KMS-11 (cell line): ENCODE measurements at regions not wholly inside any gene's neighbourhood (a gene's known extent, or its start where the extent isn't known, plus 50 kb on each side); places are given as distances from the start of the nearest gene placed in this dataset.
"Not testable (repeated sequence)": the region's sequence is repeated elsewhere in the genome, so short reads cannot be mapped to it uniquely, and the experiment has no call there.

Source experiments
- H2AFZ ChIP-seq: fragments of 200-600 bp; sonication (generic); 2 replicates; pipeline ENCODE4 v1.6.1; 2016; ENCODE audit warnings: antibody characterized with exemption, mixed run types, low read depth
- H3K27ac ChIP-seq: fragments of 200-600 bp; sonication (generic); 2 replicates; pipeline ENCODE4 v1.6.1; 2016; ENCODE audit warnings: mild to moderate bottlenecking, mixed run types
- H3K27me3 ChIP-seq: fragments of 200-600 bp; sonication (generic); 2 replicates; pipeline ENCODE4 v1.6.1; 2017; ENCODE audit warnings: mild to moderate bottlenecking, low read depth, mixed run types, moderate library complexity; ENCODE audit not compliant: insufficient read depth
- H3K36me3 ChIP-seq: fragments of 200-600 bp; sonication (generic); 2 replicates; pipeline ENCODE4 v1.6.1; 2017; ENCODE audit warnings: mild to moderate bottlenecking, mixed run types; ENCODE audit not compliant: insufficient read depth
- H3K4me1 ChIP-seq: fragments of 200-600 bp; sonication (generic); 2 replicates; pipeline ENCODE4 v1.6.1; 2016; ENCODE audit warnings: mild to moderate bottlenecking, low read depth, mixed run types; ENCODE audit not compliant: poor library complexity, severe bottlenecking
- H3K4me2 ChIP-seq: fragments of 200-600 bp; sonication (generic); 2 replicates; pipeline ENCODE4 v1.7.0; 2016; ENCODE audit warnings: mild to moderate bottlenecking, mixed run types
- H3K4me3 ChIP-seq: fragments of 200-600 bp; sonication (generic); IDR thresholded peaks from 2 replicates; pipeline ENCODE4 v1.6.1; 2017; ENCODE audit warnings: low read depth, low read length, mixed read lengths; ENCODE audit not compliant: insufficient read depth
- H3K79me2 ChIP-seq: fragments of 200-600 bp; sonication (generic); 2 replicates; pipeline ENCODE4 v1.6.1; 2016; ENCODE audit warnings: low read depth, mixed run types; ENCODE audit not compliant: insufficient read depth
- H3K9ac ChIP-seq: fragments of 200-600 bp; sonication (generic); 2 replicates; pipeline ENCODE4 v1.6.1; 2016; ENCODE audit warnings: mild to moderate bottlenecking, mixed run types
- H4K20me1 ChIP-seq: fragments of 200-600 bp; sonication (generic); 2 replicates; pipeline ENCODE4 v1.6.1; 2016; ENCODE audit warnings: mild to moderate bottlenecking, mixed run types; ENCODE audit not compliant: insufficient read depth
- TF ChIP-seq, protein P1 (sequence below): fragments of 200-600 bp; sonication (generic); conservative IDR thresholded peaks from 2 replicates; pipeline ENCODE4 v1.6.1; 2017; ENCODE audit warnings: low read depth, mild to moderate bottlenecking, antibody characterized with exemption, low read length, moderate library complexity, mixed read lengths

DNA sequence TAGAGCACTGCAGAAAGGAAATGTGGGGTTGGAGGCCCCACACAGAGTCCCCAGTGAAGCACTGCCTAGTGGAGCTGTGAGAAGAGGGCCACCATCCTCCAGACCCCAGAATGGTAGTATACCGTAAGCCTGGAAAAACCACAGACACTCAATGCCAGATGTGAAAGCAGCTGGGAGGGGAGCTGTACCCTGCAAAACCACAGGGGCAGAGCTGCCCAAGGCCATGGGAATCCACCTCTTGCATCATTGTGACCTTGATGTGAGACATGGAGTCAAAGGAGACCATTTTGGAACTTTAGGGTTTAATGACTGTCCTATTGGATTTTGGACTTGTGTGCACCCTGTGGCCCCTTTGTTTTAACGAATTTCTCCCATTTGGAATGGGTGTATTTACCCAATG is 75.3 kb upstream of the SERPINE2 start:
- Histone ChIP-seq H3K4me2 (no peak overlapping the region), H3K27ac (no peak overlapping the region), H3K4me3 (no peak overlapping the region), H4K20me1 (no peaks in the 10 kb centered on the region), H3K9ac (no peak overlapping the region), H2AFZ (no peak overlapping the region), H3K4me1 (no peaks in the 10 kb centered on the region), H3K36me3 (no peaks in the 10 kb centered on the region), H3K27me3 (no peaks in the 10 kb centered on the region), H3K79me2 (no peaks in the 10 kb centered on the region)
- TF ChIP-seq, protein P1, sequence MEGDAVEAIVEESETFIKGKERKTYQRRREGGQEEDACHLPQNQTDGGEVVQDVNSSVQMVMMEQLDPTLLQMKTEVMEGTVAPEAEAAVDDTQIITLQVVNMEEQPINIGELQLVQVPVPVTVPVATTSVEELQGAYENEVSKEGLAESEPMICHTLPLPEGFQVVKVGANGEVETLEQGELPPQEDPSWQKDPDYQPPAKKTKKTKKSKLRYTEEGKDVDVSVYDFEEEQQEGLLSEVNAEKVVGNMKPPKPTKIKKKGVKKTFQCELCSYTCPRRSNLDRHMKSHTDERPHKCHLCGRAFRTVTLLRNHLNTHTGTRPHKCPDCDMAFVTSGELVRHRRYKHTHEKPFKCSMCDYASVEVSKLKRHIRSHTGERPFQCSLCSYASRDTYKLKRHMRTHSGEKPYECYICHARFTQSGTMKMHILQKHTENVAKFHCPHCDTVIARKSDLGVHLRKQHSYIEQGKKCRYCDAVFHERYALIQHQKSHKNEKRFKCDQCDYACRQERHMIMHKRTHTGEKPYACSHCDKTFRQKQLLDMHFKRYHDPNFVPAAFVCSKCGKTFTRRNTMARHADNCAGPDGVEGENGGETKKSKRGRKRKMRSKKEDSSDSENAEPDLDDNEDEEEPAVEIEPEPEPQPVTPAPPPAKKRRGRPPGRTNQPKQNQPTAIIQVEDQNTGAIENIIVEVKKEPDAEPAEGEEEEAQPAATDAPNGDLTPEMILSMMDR, result no peak

DNA sequence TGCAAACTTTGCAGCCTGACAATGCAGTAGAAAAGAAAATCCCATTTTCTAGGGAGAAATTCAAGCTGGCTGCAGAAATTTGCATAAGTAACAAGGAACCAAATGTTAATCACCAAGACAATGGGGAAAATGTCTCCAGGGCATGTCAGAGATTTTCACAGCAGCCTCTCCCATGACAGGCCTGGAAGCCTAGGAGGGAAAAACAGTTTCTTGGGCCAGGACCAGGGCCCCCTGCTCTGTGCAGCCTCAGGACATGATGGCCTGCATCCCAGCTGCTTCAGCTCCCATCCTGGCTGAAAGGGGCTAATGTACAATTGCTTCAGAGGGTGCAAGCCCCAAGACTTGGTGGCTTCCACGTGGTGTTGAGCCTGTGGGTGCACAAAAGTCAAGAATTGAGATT is 74.8 kb upstream of the SERPINE2 start:
- not testable (repeated sequence) for H3K4me2 ChIP-seq, H2AFZ ChIP-seq, H3K4me1 ChIP-seq

DNA sequence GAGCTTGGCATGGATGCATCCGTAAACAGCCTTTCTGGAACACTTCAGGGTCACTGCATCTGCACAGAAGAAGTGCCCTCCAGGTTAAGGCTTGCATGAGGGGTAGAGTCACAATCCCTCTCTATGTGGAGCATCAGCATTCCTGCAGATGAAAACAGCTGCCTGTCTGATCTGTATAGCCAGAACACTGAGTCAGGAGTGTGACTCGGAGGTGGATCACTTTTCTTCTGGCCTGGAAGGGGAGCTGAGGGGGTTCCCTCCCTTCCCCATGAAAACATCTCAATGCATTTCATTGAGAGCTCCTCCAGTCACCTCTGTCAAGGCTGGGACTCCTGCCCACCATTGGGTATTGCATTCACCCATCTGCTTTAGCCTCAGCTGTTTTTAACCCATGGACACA is 72.5 kb upstream of the SERPINE2 start:
- no peak overlapping the region for H3K4me3 ChIP-seq

More for the DNA sequence above, 74.8 kb upstream of the SERPINE2 start:
- H4K20me1 ChIP-seq, H3K27me3 ChIP-seq, H3K4me3 ChIP-seq, H3K9ac ChIP-seq, H3K36me3 ChIP-seq, H3K79me2 ChIP-seq, H3K27ac ChIP-seq: not testable (repeated sequence)

DNA sequence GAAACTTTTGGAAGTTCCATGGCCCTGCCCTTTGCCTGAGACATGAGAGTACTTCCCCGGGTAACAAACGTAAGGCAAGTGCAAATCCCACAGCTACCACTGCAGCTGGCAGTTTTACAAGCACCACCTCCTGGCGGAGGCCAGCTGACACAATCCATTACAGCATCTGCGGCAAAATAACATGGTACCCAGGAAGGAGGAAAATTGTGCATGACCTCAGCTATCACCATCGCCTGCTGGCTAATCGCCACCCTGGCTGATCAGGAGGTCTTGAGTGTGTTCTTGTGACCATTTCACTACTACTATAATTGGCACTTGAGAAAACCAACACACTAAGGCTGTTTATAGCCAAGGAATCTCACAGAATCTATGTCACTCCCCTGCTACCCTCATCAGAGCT is 71.7 kb upstream of the SERPINE2 start:
- TF ChIP-seq, protein P1, result no peak
- no peaks in the 10 kb centered on the region for H4K20me1 ChIP-seq
- H3K9ac ChIP-seq, result no peak overlapping the region
- no peak overlapping the region for H2AFZ ChIP-seq
- H3K27me3 ChIP-seq, result no peaks in the 10 kb centered on the region
- no peaks in the 10 kb centered on the region for H3K79me2 ChIP-seq
- no peak overlapping the region for H3K27ac ChIP-seq
- H3K4me1 ChIP-seq, result no peaks in the 10 kb centered on the region
- H3K4me3 ChIP-seq, result no peak overlapping the region
- no peak overlapping the region for H3K4me2 ChIP-seq
- no peaks in the 10 kb centered on the region for H3K36me3 ChIP-seq

More for the DNA sequence above, 72.5 kb upstream of the SERPINE2 start:
- no peaks in the 10 kb centered on the region for H3K4me1 ChIP-seq
- no peaks in the 10 kb centered on the region for H3K27me3 ChIP-seq
- no peaks in the 10 kb centered on the region for H3K36me3 ChIP-seq
- H3K9ac ChIP-seq, result no peak overlapping the region
- H2AFZ ChIP-seq, result no peak overlapping the region
- no peak overlapping the region for H3K27ac ChIP-seq
- H3K79me2 ChIP-seq, result no peaks in the 10 kb centered on the region
- TF ChIP-seq, protein P1, result no peak
- H4K20me1 ChIP-seq, result no peaks in the 10 kb centered on the region
- no peak overlapping the region for H3K4me2 ChIP-seq

DNA sequence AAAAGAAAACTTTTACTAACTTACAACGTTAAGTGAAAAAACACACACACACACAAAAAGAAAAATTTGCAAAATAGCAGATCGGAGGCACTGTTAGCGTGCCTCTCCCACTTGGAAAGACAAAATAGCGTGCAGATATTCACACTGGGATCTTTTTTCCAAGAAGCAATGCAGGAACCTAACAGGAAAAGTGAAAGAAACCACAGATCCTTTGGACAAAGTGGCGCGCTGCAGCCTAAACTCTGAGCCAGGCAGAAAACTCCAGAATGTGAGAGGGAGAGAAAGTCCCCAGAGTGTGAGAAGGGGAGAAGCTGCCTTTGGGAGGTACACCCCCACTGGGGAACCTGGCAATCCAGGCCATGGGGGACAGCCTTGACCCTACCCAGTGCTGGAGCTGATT is 70.7 kb upstream of the SERPINE2 start:
- Histone ChIP-seq H3K4me1 (no peaks in the 10 kb centered on the region), H2AFZ (no peak overlapping the region), H3K4me2 (no peak overlapping the region), H4K20me1 (no peaks in the 10 kb centered on the region), H3K36me3 (no peaks in the 10 kb centered on the region), H3K27ac (no peak overlapping the region), H3K79me2 (no peaks in the 10 kb centered on the region), H3K9ac (no peak overlapping the region), H3K27me3 (no peaks in the 10 kb centered on the region), H3K4me3 (no peak overlapping the region)
- TF ChIP-seq, protein P1, result no peak
